ENCODE measurements at regions not wholly inside any gene's neighbourhood (a gene's known extent, or its start where the extent isn't known, plus 50 kb on each side); places are given as distances from the start of the nearest gene placed in this dataset.

DNA sequence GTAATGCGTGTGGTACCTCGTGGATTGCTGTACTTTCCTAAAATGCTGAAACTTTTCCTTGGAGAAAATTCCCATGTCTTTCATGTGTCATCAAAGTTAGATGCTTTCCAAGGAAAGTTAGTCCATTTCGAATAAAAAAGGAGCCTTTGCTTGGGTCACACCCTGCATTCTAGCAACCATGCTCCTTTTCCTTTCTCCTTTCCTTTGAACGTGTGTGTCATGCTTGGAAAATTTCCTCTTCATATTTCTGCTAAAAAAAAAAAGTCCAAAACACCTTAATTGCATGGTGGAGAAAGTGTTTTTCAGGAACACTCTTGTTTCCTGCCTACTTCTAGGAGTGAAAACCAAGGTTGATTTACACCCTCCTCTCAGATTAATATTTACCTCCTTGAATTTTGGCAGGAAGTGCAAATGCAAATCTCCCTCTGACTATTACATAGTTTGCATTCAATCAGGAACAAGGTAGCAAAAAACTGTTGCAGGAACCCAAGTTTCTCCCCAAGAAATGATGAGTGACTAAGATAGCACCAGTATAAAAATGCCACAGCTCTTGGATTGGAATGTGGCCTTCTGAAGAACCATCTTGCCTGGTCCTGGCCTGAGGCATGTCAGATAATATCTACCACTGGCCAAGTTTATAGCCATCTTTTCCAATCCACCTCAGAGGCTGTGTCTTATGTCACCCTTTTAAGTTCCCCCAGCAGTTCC lies 590.6 kb downstream of the QKI start:
- no peaks in the 10 kb centered on the region for H4K20me1 ChIP-seq (ENCODE audit: insufficient read depth, low read length, poor library complexity, severe bottlenecking)
- H3K79me2 ChIP-seq (ENCODE audit: insufficient read depth, low read length): no peaks in the 10 kb centered on the region
- no peaks in the 10 kb centered on the region for H3K9me2 ChIP-seq (replicated peaks; ENCODE audit: low read depth, low read length)
- TF ChIP-seq, protein P1, sequence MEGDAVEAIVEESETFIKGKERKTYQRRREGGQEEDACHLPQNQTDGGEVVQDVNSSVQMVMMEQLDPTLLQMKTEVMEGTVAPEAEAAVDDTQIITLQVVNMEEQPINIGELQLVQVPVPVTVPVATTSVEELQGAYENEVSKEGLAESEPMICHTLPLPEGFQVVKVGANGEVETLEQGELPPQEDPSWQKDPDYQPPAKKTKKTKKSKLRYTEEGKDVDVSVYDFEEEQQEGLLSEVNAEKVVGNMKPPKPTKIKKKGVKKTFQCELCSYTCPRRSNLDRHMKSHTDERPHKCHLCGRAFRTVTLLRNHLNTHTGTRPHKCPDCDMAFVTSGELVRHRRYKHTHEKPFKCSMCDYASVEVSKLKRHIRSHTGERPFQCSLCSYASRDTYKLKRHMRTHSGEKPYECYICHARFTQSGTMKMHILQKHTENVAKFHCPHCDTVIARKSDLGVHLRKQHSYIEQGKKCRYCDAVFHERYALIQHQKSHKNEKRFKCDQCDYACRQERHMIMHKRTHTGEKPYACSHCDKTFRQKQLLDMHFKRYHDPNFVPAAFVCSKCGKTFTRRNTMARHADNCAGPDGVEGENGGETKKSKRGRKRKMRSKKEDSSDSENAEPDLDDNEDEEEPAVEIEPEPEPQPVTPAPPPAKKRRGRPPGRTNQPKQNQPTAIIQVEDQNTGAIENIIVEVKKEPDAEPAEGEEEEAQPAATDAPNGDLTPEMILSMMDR (conservative IDR thresholded peaks at IDR 0.05; ENCODE audit: low read length): no peak
- TF ChIP-seq EZH2phosphoT487 (IDR thresholded peaks at IDR 0.05; ENCODE audit: borderline replicate concordance): no peak
- no peaks in the 10 kb centered on the region for H3K27me3 ChIP-seq (ENCODE audit: insufficient read depth, low read length, poor library complexity, severe bottlenecking)
- no peaks in the 10 kb centered on the region for H3F3A ChIP-seq (ENCODE audit: low read depth)
- no peak overlapping the region for H2AFZ ChIP-seq (ENCODE audit: low read length)
- no peaks in the 10 kb centered on the region for H3K4me1 ChIP-seq (ENCODE audit: insufficient read depth, low read length, poor library complexity, severe bottlenecking)
- H3K4me2 ChIP-seq (ENCODE audit: low read depth, low read length, poor library complexity, severe bottlenecking): no peak overlapping the region
- H3K36me3 ChIP-seq (ENCODE audit: insufficient read depth, low read length): no peaks in the 10 kb centered on the region
- no peak overlapping the region for H3K9ac ChIP-seq (ENCODE audit: low read depth, low read length, poor library complexity, severe bottlenecking)
- no peak overlapping the region for H3K4me3 ChIP-seq (ENCODE audit: low read length, poor library complexity, severe bottlenecking)
- H3K9me3 ChIP-seq (ENCODE audit: insufficient read depth, low read depth, low read length): peaks cover 7% of the 10 kb centered on the region; the same call in 1 of the 2 replicates

DNA sequence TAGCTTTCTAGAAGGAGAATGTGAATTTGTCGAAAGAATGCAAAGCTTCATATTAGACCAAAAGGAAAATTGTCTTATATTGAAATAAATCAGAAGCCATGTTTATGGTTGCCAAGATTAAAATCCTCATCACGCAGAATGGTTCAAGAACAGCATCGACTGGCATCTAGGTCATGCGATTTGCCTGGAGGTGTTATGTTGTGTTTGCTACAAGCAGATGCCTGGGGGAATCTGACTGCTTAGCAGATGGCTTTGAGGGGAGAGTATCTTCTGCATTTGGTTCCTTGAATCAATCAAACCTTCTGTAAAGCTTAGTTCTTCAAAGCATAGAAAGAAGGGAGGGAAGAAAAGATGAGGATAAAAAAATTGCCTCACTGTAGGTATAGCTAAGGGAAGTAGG lies 585.8 kb downstream of the QKI start:
- Histone ChIP-seq H3K9me2 (replicated peaks; ENCODE audit: low read depth, low read length) (no peaks in the 10 kb centered on the region), H3K4me1 (ENCODE audit: insufficient read depth, low read length, poor library complexity, severe bottlenecking) (no peaks in the 10 kb centered on the region), H3K27me3 (ENCODE audit: insufficient read depth, low read length, poor library complexity, severe bottlenecking) (no peaks in the 10 kb centered on the region), H3K9ac (ENCODE audit: low read depth, low read length, poor library complexity, severe bottlenecking) (no peak overlapping the region), H3K79me2 (ENCODE audit: insufficient read depth, low read length) (no peaks in the 10 kb centered on the region), H3K4me2 (ENCODE audit: low read depth, low read length, poor library complexity, severe bottlenecking) (no peak overlapping the region), H3K4me3 (ENCODE audit: low read length, poor library complexity, severe bottlenecking) (no peak overlapping the region), H3K36me3 (ENCODE audit: insufficient read depth, low read length) (no peaks in the 10 kb centered on the region), H4K20me1 (ENCODE audit: insufficient read depth, low read length, poor library complexity, severe bottlenecking) (no peaks in the 10 kb centered on the region), H2AFZ (ENCODE audit: low read length) (no peak overlapping the region), H3F3A (ENCODE audit: low read depth) (no peaks in the 10 kb centered on the region), H3K9me3 (ENCODE audit: insufficient read depth, low read depth, low read length) (peaks cover 4% of the 10 kb centered on the region; the same call in 1 of the 2 replicates)
- TF ChIP-seq EZH2phosphoT487 (IDR thresholded peaks at IDR 0.05; ENCODE audit: borderline replicate concordance): no peak
- TF ChIP-seq, protein P1 (conservative IDR thresholded peaks at IDR 0.05; ENCODE audit: low read length): no peak

DNA sequence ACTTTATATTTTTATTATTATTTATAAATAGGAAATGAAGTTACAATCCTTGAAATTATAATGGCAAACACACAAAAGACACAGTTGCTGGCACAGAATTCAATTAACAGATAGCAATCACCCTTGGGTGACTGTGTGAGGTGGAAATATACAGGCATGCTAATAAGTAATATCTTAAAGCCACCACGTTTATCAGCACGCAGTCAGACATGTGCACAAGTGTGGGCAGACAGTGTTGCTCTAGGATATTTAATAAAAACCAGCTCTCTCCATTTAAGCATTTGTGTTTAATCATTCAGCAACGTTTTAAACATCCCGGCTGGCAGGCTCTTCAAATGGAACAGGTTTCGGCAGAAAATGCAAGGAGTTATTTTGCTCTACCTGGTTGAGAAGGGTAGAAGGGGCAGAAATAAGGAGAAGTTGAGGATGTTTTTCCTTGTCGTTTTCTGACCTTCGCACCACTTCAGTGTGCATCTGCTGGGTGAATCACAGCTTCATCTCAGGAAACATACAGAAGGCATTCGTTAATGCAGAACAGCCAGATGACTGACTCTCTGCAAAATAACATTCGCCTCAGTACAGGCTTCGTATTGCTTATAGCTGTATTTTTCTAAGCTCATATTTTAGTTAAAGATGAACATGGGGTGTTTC lies 585.1 kb downstream of the QKI start:
- Histone ChIP-seq H4K20me1 (ENCODE audit: insufficient read depth, low read length, poor library complexity, severe bottlenecking) (no peaks in the 10 kb centered on the region), H3K4me3 (ENCODE audit: low read length, poor library complexity, severe bottlenecking) (no peak overlapping the region), H3K9ac (ENCODE audit: low read depth, low read length, poor library complexity, severe bottlenecking) (no peak overlapping the region), H3K9me2 (replicated peaks; ENCODE audit: low read depth, low read length) (no peaks in the 10 kb centered on the region), H3K4me2 (ENCODE audit: low read depth, low read length, poor library complexity, severe bottlenecking) (no peak overlapping the region), H3F3A (ENCODE audit: low read depth) (no peaks in the 10 kb centered on the region), H3K27me3 (ENCODE audit: insufficient read depth, low read length, poor library complexity, severe bottlenecking) (no peaks in the 10 kb centered on the region), H2AFZ (ENCODE audit: low read length) (no peak overlapping the region), H3K36me3 (ENCODE audit: insufficient read depth, low read length) (no peaks in the 10 kb centered on the region), H3K4me1 (ENCODE audit: insufficient read depth, low read length, poor library complexity, severe bottlenecking) (no peaks in the 10 kb centered on the region), H3K79me2 (ENCODE audit: insufficient read depth, low read length) (no peaks in the 10 kb centered on the region), H3K9me3 (ENCODE audit: insufficient read depth, low read depth, low read length) (peaks cover 4% of the 10 kb centered on the region; the same call in 1 of the 2 replicates)
- no peak for TF ChIP-seq EZH2phosphoT487 (IDR thresholded peaks at IDR 0.05; ENCODE audit: borderline replicate concordance)
- TF ChIP-seq, protein P1 (conservative IDR thresholded peaks at IDR 0.05; ENCODE audit: low read length): no peak
